C4-2B (cell line): ENCODE measurements at regions not wholly inside any gene's neighbourhood (a gene's known extent, or its start where the extent isn't known, plus 50 kb on each side); places are given as distances from the start of the nearest gene placed in this dataset.

Experiments used
- CTCF ChIP-seq: fragments of 450-650 bp; conservative IDR thresholded peaks from 2 replicates; pipeline ENCODE4 v1.5.1; 2017; ENCODE audit warnings: mild to moderate bottlenecking
- ZFX ChIP-seq: fragments of 450-650 bp; IDR thresholded peaks from 2 replicates; pipeline ENCODE4 v1.6.1; 2017

- no peak for TF ChIP-seq CTCF
- no peak for TF ChIP-seq ZFX
Measured at GRCh38 chr11:28400331-28401100, 292.3 kb downstream of the METTL15 start.
